HG02852 (cell line): ENCODE measurements at regions not wholly inside any gene's neighbourhood (a gene's known extent, or its start where the extent isn't known, plus 50 kb on each side); places are given as distances from the start of the nearest gene placed in this dataset.

Source experiments
- ATAC-seq: cut with Tn5 transposase; IDR thresholded peaks from one replicate; pipeline ENCODE4 v1.9.1; 2021; ENCODE audit warnings: mild to moderate bottlenecking, moderate library complexity; ENCODE audit not compliant: unreplicated experiment

- no peak for ATAC-seq
These were observed 378.3 kb upstream of the SALL3 start for GRCh38 chr18:78601349-78601748.

- ATAC-seq = no peak
These were observed 377.7 kb upstream of the SALL3 start for GRCh38 chr18:78601923-78602322.

GRCh38 chr18:78602430-78602829 is 377.2 kb upstream of the SALL3 start:
- no peak for ATAC-seq

GRCh38 chr18:78603102-78603983 is 376.3 kb upstream of the SALL3 start:
- no peak for ATAC-seq

- no peak for ATAC-seq
These were observed 374.4 kb upstream of the SALL3 start for GRCh38 chr18:78605255-78605654.

GRCh38 chr18:78607221-78607620 is 372.4 kb upstream of the SALL3 start:
- ATAC-seq = no peak

- ATAC-seq = no peak
These were observed 371.8 kb upstream of the SALL3 start for GRCh38 chr18:78607784-78608183.

- no peak for ATAC-seq
These were observed 369.4 kb upstream of the SALL3 start for GRCh38 chr18:78610179-78610578.

- no peak for ATAC-seq
These were observed 368.3 kb upstream of the SALL3 start for GRCh38 chr18:78611201-78611800.

- no peak for ATAC-seq
These were observed 367.7 kb upstream of the SALL3 start for GRCh38 chr18:78611869-78612268.

- ATAC-seq = no peak
These were observed 367.3 kb upstream of the SALL3 start for GRCh38 chr18:78612318-78612717.

GRCh38 chr18:78612801-78613200 is 366.8 kb upstream of the SALL3 start:
- no peak for ATAC-seq

- no peak for ATAC-seq
These were observed 360.9 kb upstream of the SALL3 start for GRCh38 chr18:78618726-78619125.

GRCh38 chr18:78619854-78620253 is 359.8 kb upstream of the SALL3 start:
- no peak for ATAC-seq

- ATAC-seq = no peak
These were observed 359.3 kb upstream of the SALL3 start for GRCh38 chr18:78620326-78620725.

- no peak for ATAC-seq
These were observed 358.4 kb upstream of the SALL3 start for GRCh38 chr18:78621141-78621755.

GRCh38 chr18:78622251-78622906 is 357.2 kb upstream of the SALL3 start:
- no peak for ATAC-seq

GRCh38 chr18:78622907-78623541 is 356.6 kb upstream of the SALL3 start:
- ATAC-seq = no peak

GRCh38 chr18:78624646-78625279 is 354.9 kb upstream of the SALL3 start:
- ATAC-seq = no peak

- ATAC-seq = no peak
These were observed 353.8 kb upstream of the SALL3 start for GRCh38 chr18:78625847-78626246.
